Uterus (tissue), 3 donors: ENCODE measurements at regions not wholly inside any gene's neighbourhood (a gene's known extent, or its start where the extent isn't known, plus 50 kb on each side); places are given as distances from the start of the nearest gene placed in this dataset.

ENCODE experiments used
- DNase-seq, 2 donors: peaks; one replicate each; pipeline ENCODE4 v3.0.0-alpha.2; 2019 to 2020
- H3K27ac ChIP-seq, 2 donors: fragments of 200-600 bp; sonication (generic); 1 replicate in 1 of 2; 2 replicates in 1 of 2; pipeline ENCODE4 v1.5.1; 2016 to 2018
- H3K27me3 ChIP-seq, 2 donors: fragments of 200-600 bp; sonication (generic); one replicate each; pipeline ENCODE4 v1.5.1; 2018 to 2019; ENCODE audit warnings: control low read depth in 1 of 2
- H3K36me3 ChIP-seq, 2 donors: fragments of 200-600 bp; sonication (generic); one replicate each; pipeline ENCODE4 v1.5.1; 2019; ENCODE audit warnings: control low read depth in 1 of 2
- H3K4me1 ChIP-seq, 2 donors: fragments of 200-600 bp; sonication (generic); one replicate each; pipeline ENCODE4 v1.5.1; 2018 to 2019; ENCODE audit warnings: control low read depth in 1 of 2
- H3K4me3 ChIP-seq, 2 donors: fragments of 200-600 bp; sonication (generic); 1 replicate in 1 of 2; 2 replicates in 1 of 2; pipeline ENCODE4 v1.5.1; 2018 to 2019; ENCODE audit warnings: mild to moderate bottlenecking in 1 of 2
- H3K9me3 ChIP-seq, 2 donors: fragments of 200-600 bp; sonication (generic); one replicate each; pipeline ENCODE4 v1.5.1; 2019; ENCODE audit warnings: control low read depth in 1 of 2
- POLR2A ChIP-seq, 2 donors: fragments of 450-650 bp; IDR thresholded peaks; one replicate each; pipeline ENCODE4 v1.6.1; 2016; ENCODE audit warnings: antibody characterized with exemption in 2 of 2, mild to moderate bottlenecking in 1 of 2, moderate library complexity in 1 of 2
- intact Hi-C: fragments of 100-400 bp; cut with DNase I; formaldehyde crosslinking; loops from one replicate; pipeline ENCODE4 v1.15.1; 2023; ENCODE audit warnings: low total_unique reads
- TF ChIP-seq, protein P1 (sequence below), 4 experiments: fragments of 200-600 bp in 2 of 4; fragments of 450-650 bp in 2 of 4; sonication (generic) in 2 of 4; IDR thresholded peaks; one replicate each; pipeline ENCODE4 v1.5.1; 2016 to 2019; ENCODE audit warnings: antibody characterized with exemption in 4 of 4, mild to moderate bottlenecking in 2 of 4, moderate library complexity in 1 of 4
- donor health status: DM: yes; HTN: yes; CAD: no.

DNA sequence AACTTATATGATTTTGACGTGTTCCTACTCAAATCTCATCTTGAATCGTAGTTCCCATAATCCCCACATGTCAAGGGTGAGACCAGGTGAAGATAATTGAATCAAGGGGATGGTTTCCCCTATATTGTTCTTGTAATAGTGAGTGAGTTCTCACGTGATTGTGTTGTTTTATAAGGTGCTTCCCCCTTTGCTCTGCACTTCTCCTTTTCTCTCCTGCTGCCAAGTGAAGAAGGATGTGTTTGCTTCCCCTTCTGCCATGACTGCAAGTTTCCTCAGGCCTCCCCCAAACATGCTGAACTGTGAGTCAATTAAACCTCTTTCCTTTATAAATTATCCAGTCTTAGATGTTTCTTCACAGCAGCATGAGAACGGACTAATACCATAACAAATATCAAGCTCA lies 83.2 kb downstream of the MANEA start:
- H3K4me3 ChIP-seq, result no peak overlapping the region
- no peaks in the 10 kb centered on the region for H3K4me1 ChIP-seq
- intact Hi-C loops, result no loop called here
- TF ChIP-seq, protein P1, sequence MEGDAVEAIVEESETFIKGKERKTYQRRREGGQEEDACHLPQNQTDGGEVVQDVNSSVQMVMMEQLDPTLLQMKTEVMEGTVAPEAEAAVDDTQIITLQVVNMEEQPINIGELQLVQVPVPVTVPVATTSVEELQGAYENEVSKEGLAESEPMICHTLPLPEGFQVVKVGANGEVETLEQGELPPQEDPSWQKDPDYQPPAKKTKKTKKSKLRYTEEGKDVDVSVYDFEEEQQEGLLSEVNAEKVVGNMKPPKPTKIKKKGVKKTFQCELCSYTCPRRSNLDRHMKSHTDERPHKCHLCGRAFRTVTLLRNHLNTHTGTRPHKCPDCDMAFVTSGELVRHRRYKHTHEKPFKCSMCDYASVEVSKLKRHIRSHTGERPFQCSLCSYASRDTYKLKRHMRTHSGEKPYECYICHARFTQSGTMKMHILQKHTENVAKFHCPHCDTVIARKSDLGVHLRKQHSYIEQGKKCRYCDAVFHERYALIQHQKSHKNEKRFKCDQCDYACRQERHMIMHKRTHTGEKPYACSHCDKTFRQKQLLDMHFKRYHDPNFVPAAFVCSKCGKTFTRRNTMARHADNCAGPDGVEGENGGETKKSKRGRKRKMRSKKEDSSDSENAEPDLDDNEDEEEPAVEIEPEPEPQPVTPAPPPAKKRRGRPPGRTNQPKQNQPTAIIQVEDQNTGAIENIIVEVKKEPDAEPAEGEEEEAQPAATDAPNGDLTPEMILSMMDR (IDR thresholded peaks at IDR 0.05), result no peak
- no peak for TF ChIP-seq POLR2A (IDR thresholded peaks at IDR 0.05)
- no peaks in the 10 kb centered on the region for H3K36me3 ChIP-seq
- no peak overlapping the region for H3K27ac ChIP-seq
- no peaks in the 10 kb centered on the region for H3K9me3 ChIP-seq
- no peaks in the 10 kb centered on the region for H3K27me3 ChIP-seq
- no peak for DNase-seq

DNA sequence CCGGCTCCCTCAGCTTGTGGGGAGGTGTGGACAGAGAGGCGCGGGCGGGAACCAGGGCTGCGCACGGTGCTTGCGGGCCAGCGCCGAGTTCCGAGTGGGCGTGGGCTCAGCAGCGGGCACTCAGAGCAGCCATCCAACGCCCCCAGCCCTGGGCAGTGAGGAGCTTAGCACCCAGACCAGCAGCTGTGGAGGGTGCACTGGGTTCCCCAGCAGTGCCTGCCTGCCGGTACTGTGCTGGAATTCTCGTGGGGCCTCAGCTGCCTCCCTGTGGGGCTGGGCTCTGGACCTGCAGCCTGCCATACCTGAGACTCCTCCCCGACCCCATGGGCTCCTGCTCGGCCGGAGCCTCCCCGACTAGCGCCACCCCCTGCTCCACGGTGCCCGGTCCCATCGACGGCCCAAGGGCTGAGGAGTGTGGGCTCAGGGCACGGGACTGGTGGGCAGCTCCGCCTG lies 92.7 kb downstream of the MANEA start:
- Histone ChIP-seq H3K27me3 (no peaks in the 10 kb centered on the region), H3K36me3 (no peaks in the 10 kb centered on the region), H3K27ac (no peak overlapping the region), H3K9me3 (no peaks in the 10 kb centered on the region), H3K4me3 (no peak overlapping the region), H3K4me1 (no peaks in the 10 kb centered on the region)
- intact Hi-C loops, result no loop called here
- DNase-seq, result no peak
- TF ChIP-seq, protein P1 (IDR thresholded peaks at IDR 0.05), result no peak
- no peak for TF ChIP-seq POLR2A (IDR thresholded peaks at IDR 0.05)

DNA sequence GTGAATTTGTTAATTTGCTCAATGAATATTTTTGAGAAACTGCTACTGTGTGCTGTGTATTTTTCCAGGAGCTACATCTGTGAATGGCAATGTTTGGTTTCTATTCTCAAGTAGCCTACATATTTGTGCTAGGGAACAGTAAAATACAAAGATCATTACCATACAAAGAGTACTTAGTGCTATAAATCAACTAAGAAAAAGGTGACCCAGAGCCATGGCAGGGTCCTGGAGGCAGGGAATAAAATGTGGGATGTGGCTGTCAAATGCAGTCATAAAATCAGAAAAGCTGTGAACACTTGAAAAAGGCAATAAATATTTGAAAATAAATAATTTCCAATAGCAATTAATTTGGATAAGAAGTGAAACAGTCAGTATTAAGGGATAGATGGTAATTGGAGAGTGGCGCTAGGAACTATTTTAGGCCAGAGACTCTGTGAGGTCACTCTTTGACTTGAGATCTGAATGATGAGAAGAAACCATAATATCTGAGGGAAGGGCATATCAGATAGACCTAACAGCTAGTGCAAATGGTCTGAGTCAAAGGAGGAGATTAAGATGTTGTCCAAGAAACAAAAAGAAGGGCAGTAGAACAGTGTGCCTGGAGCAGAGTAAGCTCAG lies 98.8 kb downstream of the MANEA start:
- Histone ChIP-seq H3K9me3 (no peaks in the 10 kb centered on the region), H3K27ac (no peak overlapping the region), H3K4me1 (no peaks in the 10 kb centered on the region), H3K4me3 (no peak overlapping the region), H3K27me3 (no peaks in the 10 kb centered on the region), H3K36me3 (no peaks in the 10 kb centered on the region)
- intact Hi-C loops, result no loop called here
- no peak for TF ChIP-seq POLR2A (IDR thresholded peaks at IDR 0.05)
- TF ChIP-seq, protein P1 (IDR thresholded peaks at IDR 0.05), result no peak
- DNase-seq, result no peak

DNA sequence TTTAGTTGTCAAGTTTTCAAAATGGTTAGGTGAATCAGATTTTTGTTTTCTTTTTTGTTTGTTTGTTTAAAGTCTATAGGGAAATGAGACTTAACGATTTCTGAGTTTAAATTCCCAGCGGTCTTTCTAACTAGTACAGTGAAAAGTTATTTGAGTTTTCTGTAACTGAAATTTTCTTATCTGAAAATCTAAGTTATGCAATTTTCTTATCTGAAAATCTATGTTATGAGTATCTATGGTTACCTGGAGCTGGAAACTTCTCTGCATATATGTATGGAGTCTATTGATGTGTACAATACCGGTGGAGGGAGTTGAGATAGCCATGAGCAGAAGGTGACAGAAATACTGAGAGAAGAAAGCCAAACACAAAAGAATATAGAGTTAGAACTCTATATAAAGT lies 102.6 kb downstream of the MANEA start:
- H3K27me3 ChIP-seq, result no peaks in the 10 kb centered on the region
- H3K27ac ChIP-seq, result no peak overlapping the region
- H3K9me3 ChIP-seq, result no peaks in the 10 kb centered on the region
- no peak overlapping the region for H3K4me3 ChIP-seq
- H3K36me3 ChIP-seq, result no peaks in the 10 kb centered on the region
- DNase-seq, result no peak
- intact Hi-C loops, result no loop called here
- H3K4me1 ChIP-seq, result no peaks in the 10 kb centered on the region
- TF ChIP-seq, protein P1 (IDR thresholded peaks at IDR 0.05), result no peak
- no peak for TF ChIP-seq POLR2A (IDR thresholded peaks at IDR 0.05)

DNA sequence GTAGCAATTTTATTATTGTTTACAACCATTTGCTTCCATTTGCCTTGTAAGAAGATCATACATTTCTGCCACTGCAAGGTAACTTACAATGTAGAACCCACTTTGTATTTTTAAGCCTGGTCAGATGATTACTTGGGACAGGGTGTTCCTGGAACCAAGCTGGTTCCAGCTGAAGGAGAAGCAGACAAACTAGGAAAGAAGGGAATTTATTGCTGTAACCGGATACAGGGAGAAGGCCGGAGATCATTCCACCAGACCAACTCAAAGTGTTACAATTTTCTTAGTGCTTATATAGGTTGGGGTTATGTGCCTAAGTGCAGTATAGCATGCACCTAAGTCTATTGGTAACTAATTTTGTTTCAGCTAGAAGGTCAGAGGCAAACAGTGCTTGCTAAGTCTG lies 104.4 kb downstream of the MANEA start:
- Histone ChIP-seq H3K27me3 (no peaks in the 10 kb centered on the region), H3K4me1 (no peaks in the 10 kb centered on the region), H3K36me3 (no peaks in the 10 kb centered on the region), H3K27ac (no peak overlapping the region), H3K9me3 (no peaks in the 10 kb centered on the region), H3K4me3 (no peak overlapping the region)
- intact Hi-C loops, result no loop called here
- TF ChIP-seq POLR2A (IDR thresholded peaks at IDR 0.05), result no peak
- TF ChIP-seq, protein P1 (IDR thresholded peaks at IDR 0.05), result no peak
- DNase-seq, result no peak
